HG02938 (cell line): ENCODE measurements at regions not wholly inside any gene's neighbourhood (a gene's known extent, or its start where the extent isn't known, plus 50 kb on each side); places are given as distances from the start of the nearest gene placed in this dataset.
"Not testable (repeated sequence)": the region's sequence is repeated elsewhere in the genome, so short reads cannot be mapped to it uniquely, and the experiment has no call there.

Experiments
- ATAC-seq: cut with Tn5 transposase; IDR thresholded peaks from one replicate; pipeline ENCODE4 v1.9.1; 2021; ENCODE audit warnings: mild to moderate bottlenecking, moderate library complexity; ENCODE audit not compliant: unreplicated experiment

- ATAC-seq = no peak
Measured at GRCh38 chr2:146392631-146393030, 1452.2 kb upstream of the ACVR2A start.

DNA sequence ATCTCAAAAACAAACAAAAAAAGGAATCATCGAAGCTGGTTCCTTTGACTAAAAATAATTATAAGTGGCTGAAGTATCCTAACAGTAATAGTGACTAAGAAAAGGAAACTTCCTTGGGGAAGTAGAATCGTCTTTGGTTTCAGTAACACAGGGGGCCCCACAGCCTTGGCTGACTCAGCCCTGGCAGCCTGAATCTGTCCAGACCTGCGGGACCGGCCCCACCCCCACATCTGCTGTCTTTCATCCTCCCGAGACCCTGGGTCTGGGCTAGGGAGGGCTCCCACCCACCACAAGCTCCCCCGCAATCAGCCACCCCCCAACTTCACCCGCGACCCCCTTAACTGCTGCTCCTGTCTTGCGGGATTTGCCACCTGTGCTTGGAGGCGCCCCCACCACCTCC is 1452.6 kb upstream of the ACVR2A start:
- no peak for ATAC-seq

GRCh38 chr2:146388757-146389156 is 1456.1 kb upstream of the ACVR2A start:
- no peak for ATAC-seq

DNA sequence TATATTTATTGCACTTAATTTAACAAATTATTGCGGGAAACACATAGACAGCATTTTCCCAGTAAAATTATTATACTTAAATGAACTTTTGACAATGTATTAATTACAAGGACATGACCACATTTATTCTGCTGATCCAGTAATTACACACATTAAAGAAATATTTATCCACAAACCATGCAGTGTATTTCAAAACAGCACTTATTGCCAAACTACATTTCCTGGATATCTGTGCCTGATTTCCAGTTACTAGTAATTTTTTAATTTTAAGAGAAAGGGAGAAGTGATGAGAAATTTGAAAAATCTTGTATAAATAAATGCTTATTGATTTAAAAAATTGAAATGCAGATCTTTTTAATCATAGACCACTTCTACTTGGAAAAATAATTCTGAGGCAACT is 1458.7 kb upstream of the ACVR2A start:
- ATAC-seq = no peak

GRCh38 chr2:146385031-146385430 is 1459.8 kb upstream of the ACVR2A start:
- ATAC-seq = no peak

DNA sequence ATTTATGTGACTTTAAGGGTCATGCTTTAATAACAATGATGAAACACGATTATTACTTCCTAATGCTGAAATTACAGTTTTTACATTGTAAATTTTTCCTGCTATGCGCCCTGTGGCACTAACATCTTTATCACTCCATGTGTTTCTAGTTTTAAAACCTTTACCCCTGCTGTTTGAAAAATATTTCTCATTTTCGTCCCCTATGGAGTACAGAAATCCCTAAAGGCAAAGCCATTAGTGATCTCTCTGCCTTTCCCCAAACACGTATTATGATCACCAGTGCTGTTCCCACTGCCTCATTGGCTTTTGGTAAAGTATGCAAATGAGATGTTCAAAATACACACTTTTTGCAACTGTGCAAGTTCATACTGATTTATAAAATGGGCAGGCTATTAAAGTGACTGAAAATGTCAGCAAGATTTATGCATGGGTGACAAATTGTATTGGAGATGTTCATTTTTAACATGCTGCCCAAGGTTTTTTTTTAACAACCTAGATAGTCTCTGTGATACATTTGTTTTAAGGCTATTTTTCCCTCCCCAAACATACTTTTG is 1468.2 kb upstream of the ACVR2A start:
- ATAC-seq = no peak

DNA sequence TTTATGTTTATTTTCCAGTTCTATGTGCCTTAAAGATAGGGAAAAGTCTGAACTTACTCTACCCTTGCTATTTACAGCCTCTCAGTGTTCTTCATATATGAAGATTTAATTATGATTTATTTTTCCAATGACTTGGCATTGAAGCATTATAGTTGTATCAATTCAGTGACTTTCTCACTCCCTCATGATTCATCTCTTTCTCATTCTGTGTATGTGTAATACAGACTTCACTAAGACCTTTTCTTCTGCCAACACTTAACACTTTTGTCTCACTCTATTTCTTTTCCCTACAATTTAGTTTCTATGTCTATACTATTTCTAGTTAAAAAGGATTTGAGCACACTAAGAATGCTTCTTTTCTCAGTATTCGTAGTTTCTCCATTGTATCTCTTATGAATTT is 1470.3 kb upstream of the ACVR2A start:
- no peak for ATAC-seq

- not testable (repeated sequence) for ATAC-seq
Measured at GRCh38 chr2:146371364-146371763, 1473.5 kb upstream of the ACVR2A start.

- no peak for ATAC-seq
Measured at GRCh38 chr2:146370826-146371225, 1474.0 kb upstream of the ACVR2A start.

GRCh38 chr2:146366276-146366675 is 1478.6 kb upstream of the ACVR2A start:
- no peak for ATAC-seq

- ATAC-seq = no peak
Measured at GRCh38 chr2:146365041-146365440, 1479.8 kb upstream of the ACVR2A start.

DNA sequence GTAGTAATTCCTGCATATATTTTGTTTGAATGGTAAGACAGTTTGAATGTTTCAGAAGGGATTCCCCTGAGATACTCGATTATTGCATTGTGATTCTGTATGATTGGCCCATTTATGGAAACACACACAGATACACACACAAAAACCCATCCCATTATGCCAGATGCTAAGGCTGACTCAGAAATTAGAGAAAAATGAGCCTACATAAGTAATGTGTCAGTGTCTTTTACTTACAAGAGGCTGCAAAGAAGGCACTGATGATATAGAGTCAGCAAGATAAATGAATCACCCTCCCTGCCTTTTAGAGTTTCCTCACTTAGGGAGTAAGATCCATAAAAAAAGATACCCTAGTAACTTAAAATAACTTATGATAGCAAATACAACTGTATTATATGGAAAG is 1481.1 kb upstream of the ACVR2A start:
- no peak for ATAC-seq

DNA sequence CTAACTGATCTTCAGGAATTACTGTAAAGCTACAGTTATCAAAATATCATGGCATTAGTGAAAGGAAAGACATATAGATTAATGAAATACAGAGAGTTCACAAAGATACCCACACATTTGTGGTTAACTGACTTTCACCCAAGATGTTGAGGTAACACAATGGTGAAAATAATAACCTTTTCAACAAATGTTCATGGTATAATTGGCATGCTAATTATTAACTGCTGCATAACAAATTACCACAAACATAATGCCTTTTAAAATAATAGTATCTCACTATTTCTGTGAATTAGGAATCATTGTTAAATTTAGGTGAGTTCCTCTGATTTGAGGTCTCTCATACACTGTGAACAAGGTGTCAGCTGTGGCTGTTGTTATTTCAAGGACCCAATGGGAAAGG is 1493.1 kb upstream of the ACVR2A start:
- no peak for ATAC-seq

- no peak for ATAC-seq
Measured at GRCh38 chr2:146349334-146349733, 1495.5 kb upstream of the ACVR2A start.

DNA sequence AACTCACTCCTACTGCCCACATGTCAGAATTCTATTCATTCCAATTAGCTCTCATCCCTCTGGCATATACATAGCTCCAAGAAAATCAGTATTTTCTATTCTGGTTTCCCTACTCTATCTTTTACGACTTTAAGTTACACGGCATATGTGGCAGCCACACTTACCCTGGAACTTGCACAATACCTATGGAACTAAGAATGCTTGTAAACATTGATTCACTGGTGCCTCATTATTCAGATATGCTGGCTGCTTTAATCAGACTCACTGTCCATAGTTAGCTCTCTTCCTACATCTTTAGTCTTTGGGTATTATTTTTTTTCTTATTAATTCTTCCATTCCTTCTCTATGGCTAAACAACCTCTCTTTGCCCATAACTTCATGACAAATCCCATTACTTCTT is 1519.9 kb upstream of the ACVR2A start:
- no peak for ATAC-seq

DNA sequence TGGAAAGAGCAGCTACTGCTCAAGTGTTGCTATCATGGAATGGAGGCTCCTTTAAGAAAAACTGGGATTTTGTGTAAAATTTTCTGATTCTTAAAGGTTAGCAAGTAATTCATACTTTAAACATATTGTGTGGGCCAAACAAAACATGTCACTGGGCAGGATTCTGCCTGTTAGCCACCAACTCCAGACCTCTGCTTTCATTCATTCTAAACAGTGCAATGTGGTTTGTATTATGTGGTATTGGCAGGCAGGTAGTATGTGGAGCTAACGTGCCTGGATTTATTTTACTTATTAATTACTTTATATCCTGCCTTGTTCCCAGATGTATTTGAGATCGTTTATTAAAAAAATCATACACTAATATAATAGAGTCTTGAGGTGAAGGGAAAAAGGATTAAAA is 1521.3 kb upstream of the ACVR2A start:
- no peak for ATAC-seq

DNA sequence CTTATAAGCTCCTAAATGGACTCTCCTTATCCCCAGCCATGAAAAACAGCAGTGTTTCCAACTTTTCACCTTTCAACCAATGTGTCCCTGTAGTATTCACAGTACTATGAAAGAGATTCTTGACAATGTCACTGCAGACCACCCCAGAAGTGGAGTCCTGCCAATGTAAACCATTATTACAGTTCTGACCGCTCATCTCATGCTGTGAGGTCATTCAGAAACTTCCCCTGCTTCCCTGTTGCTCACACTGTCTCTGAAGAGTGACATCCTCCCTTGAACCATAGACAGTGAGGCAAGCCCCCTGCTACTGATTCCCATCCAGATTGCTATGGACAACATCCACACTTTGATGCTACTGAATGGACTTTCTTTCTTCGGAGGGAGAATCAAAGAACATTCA is 1523.7 kb upstream of the ACVR2A start:
- ATAC-seq = no peak

DNA sequence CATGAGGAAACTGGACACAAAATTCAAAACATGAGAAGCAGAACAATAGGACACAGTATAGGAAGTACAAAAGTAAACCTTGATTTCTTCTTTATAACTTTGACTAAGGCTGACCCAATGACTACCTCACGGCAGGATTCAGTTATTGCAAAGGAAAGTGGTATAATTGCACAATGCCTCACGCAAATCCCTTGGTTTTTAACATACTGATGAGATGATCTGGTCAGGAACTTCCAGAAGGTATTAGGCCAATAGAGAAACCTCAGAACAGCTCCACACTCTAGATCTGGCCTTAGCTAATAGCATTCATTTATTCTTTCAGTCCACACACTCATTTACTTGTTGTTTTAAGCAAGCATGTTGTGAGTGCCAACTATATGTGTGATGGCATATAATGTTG is 1526.9 kb upstream of the ACVR2A start:
- ATAC-seq = no peak

- no peak for ATAC-seq
Measured at GRCh38 chr2:146312899-146313298, 1531.9 kb upstream of the ACVR2A start.

DNA sequence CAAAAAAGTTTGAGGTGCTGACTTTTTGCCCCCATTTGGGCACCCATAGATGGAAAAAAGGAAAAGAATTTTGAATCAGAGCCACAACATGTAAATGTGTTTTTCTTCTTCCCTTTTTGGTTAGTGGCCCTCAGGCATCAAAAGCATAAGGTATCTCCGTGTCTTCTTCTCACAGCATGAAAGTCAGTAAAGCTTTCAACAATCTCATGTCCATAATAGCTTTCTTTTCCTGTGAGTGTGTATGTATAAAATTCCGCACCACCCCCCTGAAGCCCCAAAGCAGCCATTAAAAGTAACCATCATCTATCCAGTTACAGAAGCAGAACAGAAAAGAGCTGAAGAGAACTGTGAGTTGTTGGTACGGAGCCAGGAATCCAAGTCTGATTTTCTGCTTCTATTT is 1539.7 kb upstream of the ACVR2A start:
- ATAC-seq = no peak

DNA sequence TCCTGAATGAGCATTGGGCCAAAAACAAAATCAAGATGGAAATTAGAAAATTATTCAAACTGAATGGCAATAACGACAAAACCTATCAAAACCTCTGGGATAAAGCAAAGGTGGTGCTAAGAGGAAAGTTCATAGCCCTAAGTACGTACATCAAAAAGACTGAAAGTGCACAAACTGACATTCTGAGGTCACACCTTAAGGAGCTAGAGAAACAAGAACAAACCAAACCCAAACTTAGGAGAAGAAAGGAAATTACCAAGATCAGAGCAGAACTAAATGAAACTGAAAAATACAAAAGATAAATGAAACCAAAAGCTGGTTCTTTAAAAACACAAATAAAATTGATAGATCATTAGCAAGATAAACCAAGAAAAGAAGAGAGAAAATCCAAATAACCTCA is 1543.5 kb upstream of the ACVR2A start:
- no peak for ATAC-seq

DNA sequence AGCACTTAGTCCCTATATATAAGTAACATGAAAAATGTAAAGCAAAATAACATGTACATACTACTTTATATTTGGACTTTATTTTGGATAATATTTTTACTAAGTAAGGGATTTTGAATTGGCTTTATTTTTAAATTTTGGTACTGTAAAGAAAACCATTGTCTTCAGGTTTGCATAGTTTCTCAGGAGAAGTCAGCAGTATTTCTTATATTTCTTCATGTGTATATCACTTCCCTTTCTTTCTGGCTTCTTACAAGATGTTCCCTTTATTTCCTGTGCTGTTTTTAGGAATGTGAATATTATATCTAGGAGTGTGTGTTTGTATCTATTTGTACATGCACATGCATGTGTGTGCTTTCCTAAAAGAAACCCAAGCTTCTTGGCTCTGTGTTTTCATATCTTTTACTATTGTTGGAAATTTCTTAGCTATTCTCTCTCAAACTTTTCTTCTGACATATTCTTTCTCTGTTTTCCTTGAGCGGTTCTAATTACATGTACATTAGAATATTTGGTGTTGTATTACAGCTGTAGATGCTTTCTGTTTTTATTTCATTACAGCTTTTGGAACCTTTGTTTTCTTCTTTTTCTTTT is 1549.7 kb upstream of the ACVR2A start:
- no peak for ATAC-seq

DNA sequence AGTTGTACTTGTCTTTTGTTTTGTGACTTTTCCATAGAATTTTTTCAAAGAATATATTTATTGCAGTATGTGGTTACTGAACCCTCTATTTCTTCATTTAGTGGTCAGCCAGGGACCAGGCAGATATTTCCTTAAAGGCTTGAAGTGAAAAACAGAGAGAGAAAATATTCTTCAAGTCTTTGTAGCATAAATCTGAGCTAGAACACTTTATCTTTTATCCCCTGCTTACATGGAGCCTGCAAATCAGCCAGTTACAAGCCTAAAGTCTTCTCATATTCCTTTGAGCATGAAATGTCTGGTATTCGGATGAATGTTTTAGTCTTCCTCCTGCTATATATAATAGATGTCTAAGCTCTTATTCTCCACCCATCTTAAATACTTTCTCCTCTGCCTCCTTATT is 1557.5 kb upstream of the ACVR2A start:
- no peak for ATAC-seq
